ENCODE measurements at regions not wholly inside any gene's neighbourhood (a gene's known extent, or its start where the extent isn't known, plus 50 kb on each side); places are given as distances from the start of the nearest gene placed in this dataset.

GRCh38 chr6:104563306-104563705 is 296.4 kb downstream of the HACE1 start:
- no peak overlapping the region for H3K9ac ChIP-seq (ENCODE audit: low read length)
- no peak overlapping the region for H3K27ac ChIP-seq (ENCODE audit: low read depth, low read length, poor library complexity, severe bottlenecking)
- H3K9me2 ChIP-seq (ENCODE audit: low read depth, low read length), result no peaks in the 10 kb centered on the region
- H3K4me1 ChIP-seq (ENCODE audit: insufficient read depth, low read length, severe bottlenecking), result no peaks in the 10 kb centered on the region
- H2AFZ ChIP-seq (ENCODE audit: low read length), result no peak overlapping the region
- no peaks in the 10 kb centered on the region for H4K20me1 ChIP-seq (ENCODE audit: insufficient read depth, low read length)
- no peak overlapping the region for H3K4me3 ChIP-seq (ENCODE audit: low read depth, low read length, poor library complexity, severe bottlenecking)
- no peaks in the 10 kb centered on the region for H3K9me3 ChIP-seq (ENCODE audit: low read length)
- H3K79me2 ChIP-seq (ENCODE audit: insufficient read depth, low read length), result no peaks in the 10 kb centered on the region
- H3K27me3 ChIP-seq (ENCODE audit: insufficient read depth, low read length), result no peaks in the 10 kb centered on the region
- TF ChIP-seq EZH2 (IDR thresholded peaks at IDR 0.05; ENCODE audit: borderline replicate concordance, low read length) (no peak), CTCF (IDR thresholded peaks at IDR 0.05; ENCODE audit: low read length) (no peak)
- no peaks in the 10 kb centered on the region for H3F3A ChIP-seq (ENCODE audit: insufficient read depth, low read length)
- no peaks in the 10 kb centered on the region for H3K36me3 ChIP-seq (ENCODE audit: insufficient read depth, low read length)
- no peak overlapping the region for H3K4me2 ChIP-seq (ENCODE audit: low read length)

DNA sequence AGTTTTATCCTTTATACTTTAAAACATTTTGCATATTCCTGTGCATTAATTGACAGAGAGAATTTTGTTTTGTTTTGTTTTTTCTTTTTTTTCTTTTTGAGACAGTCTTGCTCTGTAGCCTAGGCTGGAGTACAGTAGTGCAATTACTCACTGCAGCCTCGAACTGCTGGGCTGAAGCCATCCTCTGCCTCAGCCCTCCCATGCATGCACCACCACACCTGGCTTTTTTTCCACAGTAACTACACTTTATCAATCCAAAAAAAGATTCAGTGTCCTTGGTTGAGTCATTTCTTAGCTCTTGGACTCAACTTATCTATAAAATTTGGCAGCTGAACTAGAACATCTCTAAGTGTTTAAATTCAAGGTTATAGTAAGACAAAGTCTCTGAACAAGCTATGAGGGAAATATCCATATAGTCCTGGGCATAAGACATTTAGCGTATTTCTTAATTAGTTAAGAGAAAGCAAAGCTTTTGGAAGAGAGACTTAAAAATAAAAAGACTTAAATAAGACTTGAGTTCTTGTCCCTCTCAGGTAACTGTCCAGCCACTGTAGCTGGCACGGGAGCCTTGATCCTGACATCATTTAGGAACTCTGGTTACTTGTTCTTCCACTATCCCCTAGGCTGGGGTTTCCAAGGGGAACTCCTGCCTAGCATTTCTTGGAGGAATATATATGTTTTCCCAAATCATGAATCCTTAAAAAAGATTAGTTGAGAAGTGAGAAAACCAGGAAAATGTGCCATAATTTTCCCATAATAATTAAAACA is 300.1 kb downstream of the HACE1 start:
- no peaks in the 10 kb centered on the region for H3K79me2 ChIP-seq (ENCODE audit: insufficient read depth, low read length)
- no peak overlapping the region for H3K4me3 ChIP-seq (ENCODE audit: low read depth, low read length, poor library complexity, severe bottlenecking)
- H3K36me3 ChIP-seq (ENCODE audit: insufficient read depth, low read length), result no peaks in the 10 kb centered on the region
- TF ChIP-seq CTCF (IDR thresholded peaks at IDR 0.05; ENCODE audit: low read length) (no peak), EZH2 (IDR thresholded peaks at IDR 0.05; ENCODE audit: borderline replicate concordance, low read length) (no peak)
- no peaks in the 10 kb centered on the region for H3K27me3 ChIP-seq (ENCODE audit: insufficient read depth, low read length)
- H3K4me1 ChIP-seq (ENCODE audit: insufficient read depth, low read length, severe bottlenecking), result no peaks in the 10 kb centered on the region
- no peak overlapping the region for H3K4me2 ChIP-seq (ENCODE audit: low read length)
- H3F3A ChIP-seq (ENCODE audit: insufficient read depth, low read length), result no peaks in the 10 kb centered on the region
- H3K9me3 ChIP-seq (ENCODE audit: low read length), result no peaks in the 10 kb centered on the region
- H3K9ac ChIP-seq (ENCODE audit: low read length), result no peak overlapping the region
- H3K9me2 ChIP-seq (ENCODE audit: low read depth, low read length), result no peaks in the 10 kb centered on the region
- no peak overlapping the region for H3K27ac ChIP-seq (ENCODE audit: low read depth, low read length, poor library complexity, severe bottlenecking)
- H2AFZ ChIP-seq (ENCODE audit: low read length), result no peak overlapping the region
- no peaks in the 10 kb centered on the region for H4K20me1 ChIP-seq (ENCODE audit: insufficient read depth, low read length)

GRCh38 chr6:104558746-104559145 is 301.0 kb downstream of the HACE1 start:
- no peak for TF ChIP-seq EZH2 (IDR thresholded peaks at IDR 0.05; ENCODE audit: borderline replicate concordance, low read length)
- no peak for TF ChIP-seq CTCF (IDR thresholded peaks at IDR 0.05; ENCODE audit: low read length)
- no peak overlapping the region for H3K9ac ChIP-seq (ENCODE audit: low read length)

More at GRCh38 chr6:104558746-104559145, 301.0 kb downstream of the HACE1 start:
- Histone ChIP-seq H3K9me2 (ENCODE audit: low read depth, low read length) (no peaks in the 10 kb centered on the region), H3K36me3 (ENCODE audit: insufficient read depth, low read length) (no peaks in the 10 kb centered on the region), H3F3A (ENCODE audit: insufficient read depth, low read length) (no peaks in the 10 kb centered on the region; the same call in 1 of the 2 replicates), H3K4me2 (ENCODE audit: low read length) (no peak overlapping the region), H3K9me3 (ENCODE audit: low read length) (no peaks in the 10 kb centered on the region), H3K79me2 (ENCODE audit: insufficient read depth, low read length) (no peaks in the 10 kb centered on the region), H4K20me1 (ENCODE audit: insufficient read depth, low read length) (no peaks in the 10 kb centered on the region), H3K4me3 (ENCODE audit: low read depth, low read length, poor library complexity, severe bottlenecking) (no peak overlapping the region), H2AFZ (ENCODE audit: low read length) (no peak overlapping the region), H3K27ac (ENCODE audit: low read depth, low read length, poor library complexity, severe bottlenecking) (no peak overlapping the region), H3K4me1 (ENCODE audit: insufficient read depth, low read length, severe bottlenecking) (no peaks in the 10 kb centered on the region), H3K27me3 (ENCODE audit: insufficient read depth, low read length) (no peaks in the 10 kb centered on the region)

Measured in OCI-LY1 (cell line).